Gastroesophageal sphincter (tissue), 4 donors: ENCODE measurements at regions not wholly inside any gene's neighbourhood (a gene's known extent, or its start where the extent isn't known, plus 50 kb on each side); places are given as distances from the start of the nearest gene placed in this dataset.
"Not testable (repeated sequence)": the region's sequence is repeated elsewhere in the genome, so short reads cannot be mapped to it uniquely, and the experiment has no call there.

Experiments
- ATAC-seq: fragments of 150-250 bp; one replicate; pipeline ENCODE4 v1.9.1; 2016; ENCODE audit warnings: mild to moderate bottlenecking, moderate library complexity
- H3K27ac ChIP-seq, 4 donors: fragments of 200-600 bp; sonication (generic) in 3 of 4; 1 replicate in 3 of 4; 2 replicates in 1 of 4; pipeline ENCODE4 v1.5.1; 2016 to 2019
- H3K27me3 ChIP-seq: fragments of 200-600 bp; sonication (generic); one replicate; pipeline ENCODE4 v1.5.1; 2019
- H3K36me3 ChIP-seq, 2 donors: fragments of 200-600 bp; sonication (generic); one replicate each; pipeline ENCODE4 v1.5.1; 2019; ENCODE audit warnings: control low read depth in 1 of 2
- H3K4me1 ChIP-seq, 3 donors: fragments of 200-600 bp; sonication (generic); 1 replicate in 2 of 3; 2 replicates in 1 of 3; pipeline ENCODE4 v1.5.1; 2016 to 2019; ENCODE audit warnings: control low read depth in 2 of 3
- H3K4me3 ChIP-seq, 2 donors: fragments of 200-600 bp; sonication (generic); one replicate each; pipeline ENCODE4 v1.5.1; 2019; ENCODE audit warnings: mild to moderate bottlenecking in 1 of 2, moderate library complexity in 1 of 2
- H3K9me3 ChIP-seq, 3 donors: fragments of 200-600 bp; sonication (generic); one replicate each; pipeline ENCODE4 v1.5.1; 2017 to 2019; ENCODE audit warnings: control low read depth in 2 of 3
- EP300 ChIP-seq: sonication (generic); formaldehyde crosslinking; IDR thresholded peaks from one replicate; pipeline ENCODE4 v1.6.1; 2017; ENCODE audit warnings: antibody characterized with exemption, mild to moderate bottlenecking
- POLR2A ChIP-seq, 2 donors: fragments of 450-650 bp; IDR thresholded peaks; one replicate each; pipeline ENCODE4 v1.6.1; 2017; ENCODE audit warnings: antibody characterized with exemption in 2 of 2, mild to moderate bottlenecking in 2 of 2, moderate library complexity in 1 of 2
- POLR2AphosphoS5 ChIP-seq: sonication (generic); formaldehyde crosslinking; IDR thresholded peaks from one replicate; pipeline ENCODE4 v1.6.1; 2017; ENCODE audit warnings: antibody characterized with exemption
- WGBS, 2 donors: methylation state at CpG; one replicate each; pipeline ENCODE4 v1.1.5; 2018; ENCODE audit warnings: low coverage in 1 of 2; 5-methylcytosine and 5-hydroxymethylcytosine counted together
- TF ChIP-seq, protein P1 (sequence below), 4 experiments: fragments of 200-600 bp in 2 of 4; fragments of 450-650 bp in 2 of 4; sonication (generic) in 1 of 4; IDR thresholded peaks; one replicate each; pipeline ENCODE4 v1.5.1; 2017 to 2019; ENCODE audit warnings: antibody characterized with exemption in 4 of 4, mild to moderate bottlenecking in 2 of 4, moderate library complexity in 2 of 4

DNA sequence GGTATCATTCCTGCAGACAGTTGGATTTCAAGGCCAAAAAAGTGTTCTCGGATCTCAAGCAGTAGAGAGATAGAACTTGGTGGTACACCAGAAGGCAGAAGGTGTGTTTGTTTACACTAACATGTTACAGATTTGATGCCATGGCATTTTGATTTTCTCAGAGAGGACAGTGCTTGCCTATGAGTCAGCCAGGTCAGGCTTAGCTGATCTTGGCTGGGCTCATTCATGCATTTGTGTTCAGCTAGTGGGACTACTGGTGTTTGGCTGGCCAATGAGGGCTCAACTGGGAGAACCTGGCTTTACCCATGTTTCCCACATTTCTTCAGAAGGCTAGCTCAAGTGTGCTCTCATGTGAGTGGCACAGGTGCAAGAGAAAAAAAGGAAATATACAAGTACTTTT, 162.0 kb downstream of the C1D start:
- no peak for ATAC-seq
- H3K4me1 ChIP-seq: no peaks in the 10 kb centered on the region
- no peak overlapping the region for H3K4me3 ChIP-seq
- 50 to 86% methylated on average over 1 of the region's 1 CpG for WGBS, 2 donors
- H3K27ac ChIP-seq: no peak overlapping the region
- no peaks in the 10 kb centered on the region for H3K36me3 ChIP-seq
- H3K27me3 ChIP-seq: no peaks in the 10 kb centered on the region
- peaks cover 0 to 8% (median 0%) of the 10 kb centered on the region in 3 donors for H3K9me3 ChIP-seq
- TF ChIP-seq, protein P1, sequence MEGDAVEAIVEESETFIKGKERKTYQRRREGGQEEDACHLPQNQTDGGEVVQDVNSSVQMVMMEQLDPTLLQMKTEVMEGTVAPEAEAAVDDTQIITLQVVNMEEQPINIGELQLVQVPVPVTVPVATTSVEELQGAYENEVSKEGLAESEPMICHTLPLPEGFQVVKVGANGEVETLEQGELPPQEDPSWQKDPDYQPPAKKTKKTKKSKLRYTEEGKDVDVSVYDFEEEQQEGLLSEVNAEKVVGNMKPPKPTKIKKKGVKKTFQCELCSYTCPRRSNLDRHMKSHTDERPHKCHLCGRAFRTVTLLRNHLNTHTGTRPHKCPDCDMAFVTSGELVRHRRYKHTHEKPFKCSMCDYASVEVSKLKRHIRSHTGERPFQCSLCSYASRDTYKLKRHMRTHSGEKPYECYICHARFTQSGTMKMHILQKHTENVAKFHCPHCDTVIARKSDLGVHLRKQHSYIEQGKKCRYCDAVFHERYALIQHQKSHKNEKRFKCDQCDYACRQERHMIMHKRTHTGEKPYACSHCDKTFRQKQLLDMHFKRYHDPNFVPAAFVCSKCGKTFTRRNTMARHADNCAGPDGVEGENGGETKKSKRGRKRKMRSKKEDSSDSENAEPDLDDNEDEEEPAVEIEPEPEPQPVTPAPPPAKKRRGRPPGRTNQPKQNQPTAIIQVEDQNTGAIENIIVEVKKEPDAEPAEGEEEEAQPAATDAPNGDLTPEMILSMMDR (IDR thresholded peaks at IDR 0.05): no peak
- TF ChIP-seq POLR2AphosphoS5 (no peak), EP300 (no peak), POLR2A (IDR thresholded peaks at IDR 0.05) (no peak)

DNA sequence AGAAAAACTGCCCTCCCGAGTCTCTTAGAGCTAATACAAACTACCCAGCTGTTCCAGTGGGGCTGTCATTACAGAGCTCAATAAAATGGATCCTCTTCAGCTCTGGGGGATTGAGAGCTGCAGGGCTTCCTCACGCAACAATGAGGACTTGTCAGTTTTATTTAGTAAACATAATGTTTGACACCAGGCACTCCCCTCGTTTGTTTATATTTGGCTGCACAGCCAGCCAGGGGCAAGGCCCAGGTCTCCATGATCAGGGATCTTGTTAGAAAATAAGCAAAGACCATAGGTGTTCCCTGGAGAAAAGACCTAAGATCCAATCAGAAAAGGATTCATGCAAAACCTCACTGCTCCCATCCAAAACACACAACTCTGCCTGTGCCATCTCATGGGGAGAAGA, 158.2 kb downstream of the C1D start:
- Histone ChIP-seq H3K4me3 (no peak overlapping the region), H3K36me3 (no peaks in the 10 kb centered on the region), H3K4me1 (no peaks in the 10 kb centered on the region), H3K9me3 (peaks cover 0 to 8% (median 0%) of the 10 kb centered on the region in 3 donors), H3K27ac (no peak overlapping the region), H3K27me3 (no peaks in the 10 kb centered on the region)
- ATAC-seq: no peak
- TF ChIP-seq, protein P1 (IDR thresholded peaks at IDR 0.05): no peak
- TF ChIP-seq POLR2A (IDR thresholded peaks at IDR 0.05): no peak
- WGBS, 2 donors: 56% methylated on average over 3 of the region's 3 CpGs; no CpG with 5 or more reads in 1 of the 2 donors

DNA sequence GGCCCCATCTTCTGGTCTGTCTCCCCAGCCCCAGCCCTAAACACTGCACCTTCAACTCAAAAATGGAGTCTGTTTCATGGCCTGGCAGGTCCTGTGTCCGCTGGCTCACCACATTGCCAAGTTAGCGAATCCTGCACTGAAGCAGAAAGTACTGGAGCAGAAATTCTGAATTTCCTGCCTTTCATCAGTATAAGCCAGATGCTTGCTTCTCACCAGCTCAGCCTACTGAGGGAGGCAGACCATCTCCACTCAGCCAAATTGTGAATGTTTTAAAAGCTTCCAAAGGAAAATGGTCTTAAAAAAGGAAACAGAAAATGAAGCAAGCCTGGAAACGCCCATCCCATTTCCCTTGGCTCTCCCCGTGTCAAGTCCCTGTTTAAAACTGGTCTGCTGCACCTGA, 157.8 kb downstream of the C1D start:
- H3K4me3 ChIP-seq: no peak overlapping the region
- WGBS, 2 donors: 19 to 68% methylated on average over 2 to 4 of the region's 4 CpGs
- no peaks in the 10 kb centered on the region for H3K4me1 ChIP-seq
- no peak for ATAC-seq
- TF ChIP-seq, protein P1 (IDR thresholded peaks at IDR 0.05): no peak
- TF ChIP-seq POLR2A (IDR thresholded peaks at IDR 0.05) (no peak), POLR2AphosphoS5 (no peak), EP300 (no peak)
- H3K27ac ChIP-seq: no peak overlapping the region
- H3K27me3 ChIP-seq: no peaks in the 10 kb centered on the region
- peaks cover 0 to 8% (median 0%) of the 10 kb centered on the region in 3 donors for H3K9me3 ChIP-seq
- no peaks in the 10 kb centered on the region for H3K36me3 ChIP-seq

DNA sequence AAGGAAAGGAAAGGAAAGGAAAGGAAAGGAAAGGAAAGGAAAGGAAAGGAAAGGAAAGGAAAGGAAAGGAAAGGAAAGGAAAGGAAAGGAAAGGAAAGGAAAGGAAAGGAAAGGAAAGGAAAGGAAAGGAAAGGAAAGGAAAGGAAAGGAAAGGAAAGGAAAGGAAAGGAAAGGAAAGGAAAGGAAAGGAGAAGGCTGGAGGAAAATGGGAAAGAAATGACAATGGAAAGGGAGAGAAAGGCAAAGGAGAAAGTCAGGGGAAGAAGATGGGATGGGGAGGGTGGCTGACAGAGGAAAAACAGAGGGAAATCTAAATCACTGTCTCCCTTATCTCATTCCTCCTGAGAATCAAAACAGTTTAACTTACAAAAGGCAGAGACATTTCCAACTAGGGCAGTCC, 156.3 kb downstream of the C1D start:
- H3K27ac ChIP-seq, H3K4me1 ChIP-seq, H3K4me3 ChIP-seq, H3K36me3 ChIP-seq, ATAC-seq, H3K9me3 ChIP-seq, H3K27me3 ChIP-seq: not testable (repeated sequence)

DNA sequence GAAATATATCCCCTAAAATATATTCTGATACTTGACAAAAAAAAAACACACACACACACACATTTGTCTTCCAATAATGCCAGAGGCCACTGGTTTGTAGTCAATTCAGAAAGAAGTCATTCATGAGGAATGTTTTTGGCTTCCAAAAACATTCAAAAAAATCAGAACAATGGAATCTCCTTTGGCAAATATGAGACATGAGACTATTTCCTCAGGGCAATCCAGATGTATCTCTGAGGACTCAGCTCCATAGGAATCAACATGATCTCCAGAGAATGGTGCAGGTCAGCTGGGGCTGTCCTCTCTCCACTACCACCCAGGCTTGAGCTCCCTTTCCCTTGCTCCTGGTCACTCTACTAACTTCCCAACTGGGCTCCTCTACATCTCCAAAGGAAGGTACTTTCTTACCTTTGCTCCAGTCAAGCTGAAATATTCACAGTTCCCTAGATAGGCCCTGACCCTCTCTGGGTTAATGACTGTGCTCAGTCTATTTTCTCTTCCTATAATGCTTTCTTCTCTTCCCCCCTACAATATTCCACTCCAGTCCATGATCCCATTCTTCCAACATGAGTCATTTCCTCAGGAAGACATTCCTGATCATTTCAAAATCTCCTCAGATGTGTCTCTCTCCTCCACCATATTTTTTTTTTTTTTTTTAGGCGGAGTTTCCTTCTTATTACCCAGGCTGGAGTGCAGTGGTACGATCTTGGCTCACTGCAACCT, 145.3 kb downstream of the C1D start:
- no peaks in the 10 kb centered on the region for H3K36me3 ChIP-seq
- TF ChIP-seq EP300 (no peak), POLR2A (IDR thresholded peaks at IDR 0.05) (no peak), POLR2AphosphoS5 (no peak)
- TF ChIP-seq, protein P1 (IDR thresholded peaks at IDR 0.05): no peak
- H3K9me3 ChIP-seq: no peaks in the 10 kb centered on the region
- H3K27ac ChIP-seq: peak overlapping the region in 1 of 4 donors; percentile 41
- ATAC-seq: peak; percentile 55
- 100% methylated on average over 1 of the region's 2 CpGs; no CpG with 5 or more reads in 1 of the 2 donors for WGBS, 2 donors
- no peaks in the 10 kb centered on the region for H3K4me1 ChIP-seq
- H3K27me3 ChIP-seq: no peaks in the 10 kb centered on the region
- no peak overlapping the region for H3K4me3 ChIP-seq
